ENCODE measurements at regions not wholly inside any gene's neighbourhood (a gene's known extent, or its start where the extent isn't known, plus 50 kb on each side); places are given as distances from the start of the nearest gene placed in this dataset.

DNA sequence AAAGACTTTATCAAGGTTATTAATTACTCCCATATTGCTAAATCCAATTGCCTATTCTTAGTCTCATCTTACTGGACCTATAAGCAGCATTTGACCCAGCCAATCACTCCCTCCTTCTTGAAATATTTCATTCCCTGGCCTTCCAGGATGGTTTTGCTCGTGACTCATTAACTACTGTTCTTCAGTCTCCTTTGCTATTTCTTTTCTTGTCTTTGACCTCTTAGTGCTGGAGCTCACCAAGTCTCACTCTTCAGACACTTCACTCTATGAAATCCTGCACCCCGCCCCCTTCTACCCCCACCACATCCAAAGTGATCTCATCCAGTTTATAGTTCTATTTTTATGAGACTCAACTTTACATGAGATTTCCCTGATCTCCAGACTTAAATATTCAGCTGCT lies 803.1 kb upstream of the WWC1 start:
- Histone ChIP-seq H3K79me2 (replicated peaks; ENCODE audit: insufficient read depth, low read length) (no peaks in the 10 kb centered on the region), H3K4me3 (ENCODE audit: low read length) (no peak overlapping the region)

DNA sequence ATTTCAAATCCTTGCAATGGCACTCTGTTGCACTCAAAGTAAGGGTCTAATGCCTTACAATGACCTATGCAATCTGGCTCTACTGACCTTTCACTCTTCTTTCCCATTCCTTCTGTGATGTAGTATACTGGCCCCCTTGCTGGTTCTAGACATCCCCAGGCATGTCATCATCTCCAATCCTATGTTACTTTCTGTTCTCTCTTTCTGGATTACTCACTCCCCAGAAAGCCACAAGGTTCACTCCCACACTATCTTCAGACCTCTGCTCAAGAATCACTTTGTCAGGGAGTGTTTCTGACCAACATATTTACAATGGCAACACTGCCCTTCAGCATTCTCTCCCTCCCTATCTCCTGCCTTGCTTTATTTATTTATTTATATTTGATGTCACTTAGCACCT lies 802.2 kb upstream of the WWC1 start:
- H3K79me2 ChIP-seq (replicated peaks; ENCODE audit: insufficient read depth, low read length): no peaks in the 10 kb centered on the region

More for the DNA sequence above, 803.1 kb upstream of the WWC1 start:
- H3K4me2 ChIP-seq (ENCODE audit: low read length): no peak overlapping the region
- TF ChIP-seq, protein P1, sequence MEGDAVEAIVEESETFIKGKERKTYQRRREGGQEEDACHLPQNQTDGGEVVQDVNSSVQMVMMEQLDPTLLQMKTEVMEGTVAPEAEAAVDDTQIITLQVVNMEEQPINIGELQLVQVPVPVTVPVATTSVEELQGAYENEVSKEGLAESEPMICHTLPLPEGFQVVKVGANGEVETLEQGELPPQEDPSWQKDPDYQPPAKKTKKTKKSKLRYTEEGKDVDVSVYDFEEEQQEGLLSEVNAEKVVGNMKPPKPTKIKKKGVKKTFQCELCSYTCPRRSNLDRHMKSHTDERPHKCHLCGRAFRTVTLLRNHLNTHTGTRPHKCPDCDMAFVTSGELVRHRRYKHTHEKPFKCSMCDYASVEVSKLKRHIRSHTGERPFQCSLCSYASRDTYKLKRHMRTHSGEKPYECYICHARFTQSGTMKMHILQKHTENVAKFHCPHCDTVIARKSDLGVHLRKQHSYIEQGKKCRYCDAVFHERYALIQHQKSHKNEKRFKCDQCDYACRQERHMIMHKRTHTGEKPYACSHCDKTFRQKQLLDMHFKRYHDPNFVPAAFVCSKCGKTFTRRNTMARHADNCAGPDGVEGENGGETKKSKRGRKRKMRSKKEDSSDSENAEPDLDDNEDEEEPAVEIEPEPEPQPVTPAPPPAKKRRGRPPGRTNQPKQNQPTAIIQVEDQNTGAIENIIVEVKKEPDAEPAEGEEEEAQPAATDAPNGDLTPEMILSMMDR (IDR thresholded peaks at IDR 0.05; ENCODE audit: poor library complexity, severe bottlenecking): no peak
- TF ChIP-seq EZH2 (IDR thresholded peaks at IDR 0.05; ENCODE audit: borderline replicate concordance, insufficient read depth, low read length, poor library complexity, severe bottlenecking) (no peak), POLR2AphosphoS5 (IDR thresholded peaks at IDR 0.05) (no peak), MXI1 (conservative IDR thresholded peaks at IDR 0.05; ENCODE audit: poor library complexity, severe bottlenecking) (no peak), TAF1 (IDR thresholded peaks at IDR 0.05; ENCODE audit: low read depth) (no peak), SMC3 (conservative IDR thresholded peaks at IDR 0.05; ENCODE audit: poor library complexity) (no peak), RAD21 (conservative IDR thresholded peaks at IDR 0.05) (no peak), EP300 (conservative IDR thresholded peaks at IDR 0.05; ENCODE audit: poor library complexity, severe bottlenecking) (no peak)
- TF ChIP-seq, protein P2, sequence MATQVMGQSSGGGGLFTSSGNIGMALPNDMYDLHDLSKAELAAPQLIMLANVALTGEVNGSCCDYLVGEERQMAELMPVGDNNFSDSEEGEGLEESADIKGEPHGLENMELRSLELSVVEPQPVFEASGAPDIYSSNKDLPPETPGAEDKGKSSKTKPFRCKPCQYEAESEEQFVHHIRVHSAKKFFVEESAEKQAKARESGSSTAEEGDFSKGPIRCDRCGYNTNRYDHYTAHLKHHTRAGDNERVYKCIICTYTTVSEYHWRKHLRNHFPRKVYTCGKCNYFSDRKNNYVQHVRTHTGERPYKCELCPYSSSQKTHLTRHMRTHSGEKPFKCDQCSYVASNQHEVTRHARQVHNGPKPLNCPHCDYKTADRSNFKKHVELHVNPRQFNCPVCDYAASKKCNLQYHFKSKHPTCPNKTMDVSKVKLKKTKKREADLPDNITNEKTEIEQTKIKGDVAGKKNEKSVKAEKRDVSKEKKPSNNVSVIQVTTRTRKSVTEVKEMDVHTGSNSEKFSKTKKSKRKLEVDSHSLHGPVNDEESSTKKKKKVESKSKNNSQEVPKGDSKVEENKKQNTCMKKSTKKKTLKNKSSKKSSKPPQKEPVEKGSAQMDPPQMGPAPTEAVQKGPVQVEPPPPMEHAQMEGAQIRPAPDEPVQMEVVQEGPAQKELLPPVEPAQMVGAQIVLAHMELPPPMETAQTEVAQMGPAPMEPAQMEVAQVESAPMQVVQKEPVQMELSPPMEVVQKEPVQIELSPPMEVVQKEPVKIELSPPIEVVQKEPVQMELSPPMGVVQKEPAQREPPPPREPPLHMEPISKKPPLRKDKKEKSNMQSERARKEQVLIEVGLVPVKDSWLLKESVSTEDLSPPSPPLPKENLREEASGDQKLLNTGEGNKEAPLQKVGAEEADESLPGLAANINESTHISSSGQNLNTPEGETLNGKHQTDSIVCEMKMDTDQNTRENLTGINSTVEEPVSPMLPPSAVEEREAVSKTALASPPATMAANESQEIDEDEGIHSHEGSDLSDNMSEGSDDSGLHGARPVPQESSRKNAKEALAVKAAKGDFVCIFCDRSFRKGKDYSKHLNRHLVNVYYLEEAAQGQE (IDR thresholded peaks at IDR 0.05; ENCODE audit: borderline replicate concordance): no peak
- no peaks in the 10 kb centered on the region for H3K9me2 ChIP-seq (ENCODE audit: insufficient read depth, low read length)
- H2AFZ ChIP-seq (ENCODE audit: low read depth, low read length): no peak overlapping the region
- no peaks in the 10 kb centered on the region for H3F3A ChIP-seq (ENCODE audit: insufficient read depth, low read length, poor library complexity, severe bottlenecking)
- no peak overlapping the region for H3K9ac ChIP-seq (ENCODE audit: low read length)
- no peak overlapping the region for H3K27ac ChIP-seq (ENCODE audit: low read length)
- no peaks in the 10 kb centered on the region for H3K9me3 ChIP-seq (ENCODE audit: low read length)
- H4K20me1 ChIP-seq (ENCODE audit: insufficient read depth): no peaks in the 10 kb centered on the region
- H3K36me3 ChIP-seq (ENCODE audit: insufficient read depth, low read length): no peaks in the 10 kb centered on the region
- H3K27me3 ChIP-seq (ENCODE audit: insufficient read depth, low read depth, low read length): no peaks in the 10 kb centered on the region

More for the DNA sequence above, 802.2 kb upstream of the WWC1 start:
- no peak overlapping the region for H3K4me2 ChIP-seq (ENCODE audit: low read length)
- H3K27ac ChIP-seq (ENCODE audit: low read length): no peak overlapping the region
- H3K9me3 ChIP-seq (ENCODE audit: low read length): no peaks in the 10 kb centered on the region
- H3K4me3 ChIP-seq (ENCODE audit: low read length): no peak overlapping the region
- no peak overlapping the region for H2AFZ ChIP-seq (ENCODE audit: low read depth, low read length)
- H3K9ac ChIP-seq (ENCODE audit: low read length): no peak overlapping the region
- TF ChIP-seq SMC3 (conservative IDR thresholded peaks at IDR 0.05; ENCODE audit: poor library complexity) (no peak), TAF1 (IDR thresholded peaks at IDR 0.05; ENCODE audit: low read depth) (no peak), MXI1 (conservative IDR thresholded peaks at IDR 0.05; ENCODE audit: poor library complexity, severe bottlenecking) (no peak)
- TF ChIP-seq, protein P2 (IDR thresholded peaks at IDR 0.05; ENCODE audit: borderline replicate concordance): no peak
- H3K9me2 ChIP-seq (ENCODE audit: insufficient read depth, low read length): no peaks in the 10 kb centered on the region
- H3K27me3 ChIP-seq (ENCODE audit: insufficient read depth, low read depth, low read length): no peaks in the 10 kb centered on the region
- no peaks in the 10 kb centered on the region for H3K36me3 ChIP-seq (ENCODE audit: insufficient read depth, low read length)
- no peaks in the 10 kb centered on the region for H4K20me1 ChIP-seq (ENCODE audit: insufficient read depth)
- H3F3A ChIP-seq (ENCODE audit: insufficient read depth, low read length, poor library complexity, severe bottlenecking): no peaks in the 10 kb centered on the region
